Loucy (cell line): ENCODE measurements at regions not wholly inside any gene's neighbourhood (a gene's known extent, or its start where the extent isn't known, plus 50 kb on each side); places are given as distances from the start of the nearest gene placed in this dataset.

ENCODE experiments used
- CTCF ChIP-seq: fragments of 200-600 bp; sonication (generic); conservative IDR thresholded peaks from 2 replicates; pipeline ENCODE4 v1.5.1; 2014; ENCODE audit warnings: mild to moderate bottlenecking, antibody characterized with exemption, low read length
- EZH2phosphoT487 ChIP-seq: fragments of 200-600 bp; IDR thresholded peaks from 2 replicates; pipeline ENCODE4 v1.6.1; 2018; ENCODE audit warnings: antibody characterized with exemption, mild to moderate bottlenecking, moderate library complexity, borderline replicate concordance

GRCh38 chr6:82680192-82680591 lies 316.6 kb downstream of the TPBG start:
- TF ChIP-seq CTCF = no peak
- TF ChIP-seq EZH2phosphoT487 = no peak
